Stimulated activated CD4-positive, alpha-beta T cell treated with anti-CD3 and anti-CD28 coated beads, Interleukin-4, amount 100 ng/mL, for 1 hour (primary cell): ENCODE measurements at regions not wholly inside any gene's neighbourhood (a gene's known extent, or its start where the extent isn't known, plus 50 kb on each side); places are given as distances from the start of the nearest gene placed in this dataset.
A peak's percentile ranks its signal among the peaks of the same experiment; 100 is the strongest.

Source experiments
- DNase-seq: peaks from one replicate; pipeline ENCODE4 v3.0.0-alpha.2; 2020

GRCh38 chrY:14139521-14139920 lies 83.5 kb downstream of the VCY1B start:
- DNase-seq, result no peak

GRCh38 chrY:14145614-14146013 lies 89.6 kb downstream of the VCY1B start:
- no peak for DNase-seq

GRCh38 chrY:14182776-14183175 lies 126.7 kb downstream of the VCY1B start:
- no peak for DNase-seq

DNA sequence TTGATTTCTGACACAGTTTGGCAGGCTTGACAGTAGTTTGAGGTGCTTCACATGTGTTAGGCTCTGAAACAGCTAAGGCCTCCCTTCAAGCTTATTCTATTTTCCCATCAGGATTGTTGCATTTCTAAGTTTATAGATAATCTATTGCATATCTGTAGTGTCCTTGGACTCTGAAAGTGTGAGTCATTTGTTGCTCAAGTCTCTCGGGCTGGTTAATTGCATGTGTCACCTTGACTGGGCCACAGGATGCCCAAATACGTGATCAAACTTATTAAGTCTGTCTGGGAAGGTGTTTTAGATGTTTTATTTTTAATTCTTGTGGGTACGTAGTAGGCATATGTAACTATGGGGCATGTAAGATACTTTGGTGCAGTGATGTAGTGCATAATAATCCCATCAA lies 166.0 kb downstream of the VCY1B start:
- DNase-seq, result no peak

- DNase-seq, result no peak
Measured at GRCh38 chrY:14231703-14232102, 175.7 kb downstream of the VCY1B start.

- no peak for DNase-seq
Measured at GRCh38 chrY:14235070-14235469, 179.0 kb downstream of the VCY1B start.

DNA sequence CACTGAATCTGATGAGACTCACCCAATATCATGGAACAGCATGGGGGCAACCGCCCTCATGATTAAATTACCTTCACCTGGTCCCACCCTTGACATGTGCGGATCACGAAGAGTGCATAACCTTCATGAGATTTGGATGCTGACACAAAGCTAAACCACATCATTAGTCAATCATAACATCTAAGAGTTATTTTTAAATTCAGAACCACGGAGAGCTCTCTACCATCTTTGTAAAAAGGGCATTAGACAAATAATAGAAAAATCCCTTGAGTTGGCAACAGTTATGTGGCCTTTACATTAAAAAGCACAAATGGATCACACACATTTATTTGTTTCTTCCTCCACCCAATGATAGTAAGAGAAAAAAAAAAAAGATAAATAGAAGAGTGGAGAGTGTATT lies 182.2 kb downstream of the VCY1B start:
- no peak for DNase-seq

DNA sequence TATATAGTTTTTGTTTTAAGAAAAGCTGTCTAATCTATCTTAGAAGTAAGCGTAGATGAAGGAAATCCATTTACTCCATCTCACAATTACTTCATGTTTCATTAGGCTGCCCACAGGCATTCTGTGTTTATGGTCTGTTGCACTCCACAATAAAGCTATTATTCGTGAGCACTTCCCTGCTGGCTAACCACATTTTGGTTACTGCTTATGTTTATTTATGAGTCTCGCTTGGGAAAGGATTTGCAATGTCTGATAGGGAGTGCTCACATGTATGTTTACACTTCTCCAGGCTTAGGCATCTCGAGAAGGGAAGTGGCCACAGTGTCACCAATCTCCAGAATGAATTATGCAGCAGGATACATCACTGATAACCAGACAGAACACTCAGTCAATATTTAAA lies 190.9 kb downstream of the VCY1B start:
- DNase-seq, result no peak

- no peak for DNase-seq
Measured at GRCh38 chrY:14248878-14249576, 193.0 kb downstream of the VCY1B start.

DNA sequence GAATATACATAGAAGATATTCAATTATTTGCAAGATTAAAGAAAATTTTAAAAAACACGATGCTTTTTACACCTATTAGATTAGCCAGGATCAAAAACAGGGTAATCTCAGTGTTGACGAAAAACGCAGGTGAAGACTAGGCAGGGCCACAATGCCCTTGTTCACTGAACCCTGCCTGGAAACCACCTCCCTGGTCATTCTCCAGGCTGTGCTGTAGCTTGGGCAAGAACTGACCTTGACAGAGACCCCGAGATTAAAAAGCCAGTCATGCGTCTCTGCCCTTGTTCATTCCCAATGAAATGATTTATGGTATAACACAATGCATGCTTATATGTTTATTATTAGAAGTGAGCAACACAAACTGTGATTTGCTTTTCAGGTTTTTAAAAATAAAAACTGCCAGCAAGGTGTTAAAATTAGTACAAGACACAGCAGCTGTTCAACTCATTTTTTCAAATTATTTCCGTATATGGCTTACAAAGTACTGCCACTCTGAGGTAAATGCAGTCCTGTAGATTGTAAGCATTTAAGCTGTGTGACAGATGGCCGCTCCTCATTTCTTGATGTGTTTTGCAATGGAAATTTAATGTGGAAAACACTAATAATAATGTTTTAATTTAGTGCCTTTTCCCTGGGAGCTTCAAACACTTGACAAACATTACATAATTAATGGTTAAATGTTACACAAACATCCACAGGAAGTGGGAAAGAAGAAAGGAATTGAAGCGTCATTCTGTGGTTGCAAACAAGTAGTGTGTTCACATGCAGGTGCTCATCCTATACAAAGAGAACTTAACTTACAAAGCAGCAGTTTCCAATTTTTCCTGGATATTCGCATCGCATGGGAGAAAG lies 200.2 kb downstream of the VCY1B start:
- DNase-seq, result no peak

DNA sequence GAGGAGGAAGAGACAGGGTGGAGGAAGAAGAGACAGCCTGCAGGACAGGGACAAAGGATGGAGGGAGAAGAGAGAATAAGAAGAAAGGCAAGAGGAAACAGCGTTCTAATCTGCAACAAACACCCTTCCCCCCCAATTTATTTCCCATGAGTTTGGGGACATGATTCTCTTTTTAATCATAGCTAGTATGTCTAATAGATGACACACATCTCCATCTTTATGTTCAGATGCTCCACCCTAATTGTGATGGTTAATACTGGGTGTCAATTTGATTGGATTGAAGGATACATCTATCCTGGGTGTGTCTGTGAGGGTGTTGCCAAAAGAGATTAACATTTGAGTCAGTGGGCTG lies 200.8 kb downstream of the VCY1B start:
- DNase-seq, result no peak

GRCh38 chrY:14277029-14277428 lies 221.0 kb downstream of the VCY1B start:
- no peak for DNase-seq

- no peak for DNase-seq
Measured at GRCh38 chrY:14290656-14291375, 233.5 kb upstream of the NLGN4Y start.

DNA sequence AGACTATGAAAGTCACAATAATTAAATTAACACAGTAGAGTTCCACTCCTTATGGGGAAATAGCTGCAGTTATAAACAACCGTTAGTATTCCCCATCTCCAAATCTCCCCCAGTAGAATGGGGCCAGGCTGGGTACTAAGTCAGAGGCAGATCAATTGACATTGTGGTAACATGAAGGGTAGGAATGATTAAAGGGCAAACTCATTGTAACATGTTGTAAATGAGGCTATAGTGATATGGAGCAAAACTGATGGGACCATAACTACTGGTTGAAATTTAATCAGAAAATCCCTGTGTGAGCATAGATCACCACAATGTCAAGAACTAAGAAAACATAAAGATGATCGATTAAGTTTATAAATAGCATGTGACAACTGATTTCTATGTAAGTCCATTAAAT lies 231.9 kb upstream of the NLGN4Y start:
- DNase-seq, result no peak

GRCh38 chrY:14300775-14301174 lies 223.6 kb upstream of the NLGN4Y start:
- DNase-seq, result no peak

DNA sequence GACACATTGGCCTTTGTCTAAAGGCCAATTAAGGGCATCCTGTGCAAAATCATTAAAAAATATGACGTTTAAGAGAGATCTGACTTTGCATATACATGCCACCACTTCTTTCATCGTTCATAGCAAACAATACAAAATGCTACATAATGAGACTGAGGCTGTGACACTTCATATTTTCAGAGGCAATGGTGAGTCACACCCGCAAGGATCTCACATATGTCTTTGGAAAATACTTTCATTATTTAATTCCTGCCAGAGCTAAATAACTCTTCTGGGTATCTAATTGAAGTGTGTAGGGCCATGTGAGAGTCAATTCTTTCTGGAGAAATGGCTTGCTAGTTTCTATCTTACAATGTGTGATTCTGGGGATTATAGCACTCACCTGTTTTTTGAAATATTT lies 222.8 kb upstream of the NLGN4Y start:
- DNase-seq, result peak; percentile 4

- no peak for DNase-seq
Measured at GRCh38 chrY:14328677-14329345, 195.5 kb upstream of the NLGN4Y start.

- DNase-seq, result no peak
Measured at GRCh38 chrY:14330362-14330761, 194.0 kb upstream of the NLGN4Y start.

DNA sequence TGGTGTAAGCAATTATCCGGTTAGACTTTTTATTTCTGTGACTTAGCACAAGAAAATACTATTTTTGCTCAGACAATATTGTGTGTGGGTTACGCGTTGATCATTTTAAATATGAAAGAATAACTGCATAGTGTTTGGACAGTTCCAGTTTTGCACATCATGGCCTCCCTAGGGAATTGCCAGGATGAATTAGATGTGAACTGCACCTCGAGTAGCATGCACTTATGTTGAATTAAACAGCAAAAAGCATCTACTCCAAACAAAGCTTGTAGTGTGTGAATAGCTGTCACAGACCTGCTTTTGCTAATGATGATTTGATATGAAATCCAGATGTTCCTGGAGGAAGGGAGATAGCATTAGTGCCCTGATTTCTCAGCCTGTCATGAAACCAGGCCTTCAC lies 184.8 kb upstream of the NLGN4Y start:
- DNase-seq, result no peak

DNA sequence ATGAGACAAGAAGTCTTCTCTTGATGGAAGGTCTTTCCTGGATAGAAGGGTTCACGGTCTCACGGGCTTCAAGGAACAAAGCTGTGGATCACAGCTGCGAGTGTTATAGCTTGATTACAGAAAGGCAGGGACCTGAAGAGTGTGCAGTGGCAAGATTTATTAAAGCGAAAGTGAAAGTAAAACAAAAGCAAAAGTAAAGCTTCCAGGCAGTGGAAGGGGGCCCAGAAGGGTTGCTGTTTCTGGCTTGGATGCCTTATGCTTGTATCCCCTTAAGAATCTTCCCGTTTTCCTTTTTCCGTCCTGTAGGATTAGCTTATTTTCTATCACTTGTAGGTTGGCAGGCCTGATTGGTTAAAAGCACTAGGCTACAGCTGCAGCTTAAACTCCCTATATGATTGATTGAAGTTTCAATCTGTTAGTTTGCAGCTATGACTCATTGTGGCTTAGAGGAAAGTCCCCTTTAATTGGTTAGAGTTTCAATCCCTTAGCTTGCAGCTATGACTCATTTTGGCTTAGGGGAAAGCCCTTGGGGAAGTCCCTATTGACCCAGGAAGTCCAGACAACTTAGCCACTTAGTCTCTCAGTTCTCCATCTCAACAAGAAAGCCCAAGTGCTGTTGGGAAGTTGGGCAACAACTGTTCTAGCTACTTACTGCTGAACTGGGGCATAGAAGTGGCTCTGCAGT lies 183.7 kb upstream of the NLGN4Y start:
- DNase-seq, result peak; percentile 16

- DNase-seq, result no peak
Measured at GRCh38 chrY:14344648-14345333, 179.5 kb upstream of the NLGN4Y start.

- DNase-seq, result no peak
Measured at GRCh38 chrY:14351590-14351989, 172.7 kb upstream of the NLGN4Y start.
